ENCODE measurements at regions not wholly inside any gene's neighbourhood (a gene's known extent, or its start where the extent isn't known, plus 50 kb on each side); places are given as distances from the start of the nearest gene placed in this dataset.

DNA sequence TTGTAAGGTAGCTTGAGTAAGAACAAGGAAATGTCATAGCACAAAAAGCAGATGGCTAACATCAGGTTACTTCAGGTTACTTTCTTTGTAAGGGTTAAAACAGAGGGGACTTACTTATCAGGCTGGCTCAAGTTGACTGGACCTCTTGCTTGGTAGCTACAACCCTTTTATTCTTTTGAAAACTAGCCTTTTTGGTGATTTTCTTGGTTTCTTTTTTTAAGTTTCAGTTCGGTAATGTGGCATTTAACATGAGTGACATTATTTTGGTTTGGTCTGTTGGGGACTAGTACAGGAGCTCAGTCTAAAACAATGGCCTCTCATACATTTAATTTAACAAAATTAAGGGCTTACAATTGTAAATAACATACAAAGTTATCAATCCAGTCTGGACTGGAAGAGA is 621.4 kb downstream of the OTOL1 start:
- Histone ChIP-seq H3K27ac (ENCODE audit: low read length) (no peak overlapping the region), H3K9me3 (no peaks in the 10 kb centered on the region), H3K4me1 (ENCODE audit: control insufficient read depth in 1 of 2, extremely low read depth in 1 of 2, insufficient read depth in 2 of 2, low read length in 2 of 2) (no peaks in the 10 kb centered on the region), H3K4me3 (ENCODE audit: control insufficient read depth in 1 of 2, extremely low read depth in 1 of 2, low read length in 1 of 2) (no peak overlapping the region), H3K27me3 (replicated peaks in 1 of 2; ENCODE audit: control insufficient read depth in 2 of 2, extremely low read depth in 1 of 2, insufficient read depth in 2 of 2, low read length in 1 of 2) (no peaks in the 10 kb centered on the region), H3K36me3 (ENCODE audit: control insufficient read depth in 2 of 2, extremely low read depth in 1 of 2, insufficient read depth in 1 of 2, low read length in 1 of 2) (no peaks in the 10 kb centered on the region)
- Mint-ChIP-seq H3K27me3 (no peaks in the 10 kb centered on the region), H3K4me3 (no peak overlapping the region), H3K36me3 (no peaks in the 10 kb centered on the region), H3K4me1 (no peaks in the 10 kb centered on the region), H3K27ac (no peak overlapping the region), H3K9me3 (peaks cover 0 to 20% (median 11%) of the 10 kb centered on the region in 3 donors)
- CTCF ChIA-PET: interaction anchor here in 1 of 2 donors (0.5 kb wide), 1 partner anchor 69 kb away, joined by 3 read pairs; no protein-coding TSS in a partner anchor
- no CpG with 5 or more reads among the region's 1 CpG for WGBS (ENCODE audit: insufficient coverage)
- ATAC-seq (replicated peaks in 1 of 4) (no peak), DNase-seq (no peak)
- POLR2A ChIA-PET: no interaction called here

DNA sequence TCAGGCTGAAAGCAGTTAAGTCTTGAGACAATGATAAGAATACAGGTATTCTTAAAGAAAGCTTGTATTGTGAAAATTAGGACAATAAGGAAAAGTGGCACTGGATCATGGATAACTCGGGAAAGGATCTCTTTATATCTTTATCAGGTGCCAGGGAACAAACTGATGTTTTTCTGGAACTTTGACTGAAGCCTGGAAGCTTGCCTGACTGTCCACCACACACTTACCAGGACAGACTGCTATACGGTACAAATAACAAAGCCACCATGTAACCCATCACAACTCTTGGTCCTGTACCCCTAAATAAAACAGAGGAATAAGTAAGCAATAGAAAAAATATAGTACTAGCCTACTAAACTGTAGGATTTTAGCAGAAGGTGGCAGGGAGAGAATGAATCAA is 623.0 kb downstream of the OTOL1 start:
- H3K4me1 ChIP-seq (ENCODE audit: control insufficient read depth in 1 of 2, extremely low read depth in 1 of 2, insufficient read depth in 2 of 2, low read length in 2 of 2): no peaks in the 10 kb centered on the region
- H3K27me3 ChIP-seq (replicated peaks in 1 of 2; ENCODE audit: control insufficient read depth in 2 of 2, extremely low read depth in 1 of 2, insufficient read depth in 2 of 2, low read length in 1 of 2): no peaks in the 10 kb centered on the region
- peaks cover 0 to 22% (median 9%) of the 10 kb centered on the region in 3 donors for H3K9me3 Mint-ChIP-seq
- CTCF ChIA-PET: no interaction called here
- no CpG with 5 or more reads among the region's 2 CpGs for whole genome bisulfite sequencing (ENCODE audit: insufficient coverage)
- H3K27ac ChIP-seq (ENCODE audit: low read length): no peak overlapping the region
- no peaks in the 10 kb centered on the region for H3K36me3 ChIP-seq (ENCODE audit: control insufficient read depth in 2 of 2, extremely low read depth in 1 of 2, insufficient read depth in 1 of 2, low read length in 1 of 2)
- H3K4me3 Mint-ChIP-seq: no peak overlapping the region
- no peak overlapping the region for H3K27ac Mint-ChIP-seq
- no peaks in the 10 kb centered on the region for H3K4me1 Mint-ChIP-seq
- no peaks in the 10 kb centered on the region for H3K27me3 Mint-ChIP-seq
- DNase-seq: no peak
- ATAC-seq (replicated peaks in 1 of 4): no peak
- H3K36me3 Mint-ChIP-seq: no peaks in the 10 kb centered on the region
- POLR2A ChIA-PET: no interaction called here
- H3K9me3 ChIP-seq: no peaks in the 10 kb centered on the region
- no peak overlapping the region for H3K4me3 ChIP-seq (ENCODE audit: control insufficient read depth in 1 of 2, extremely low read depth in 1 of 2, low read length in 1 of 2)

DNA sequence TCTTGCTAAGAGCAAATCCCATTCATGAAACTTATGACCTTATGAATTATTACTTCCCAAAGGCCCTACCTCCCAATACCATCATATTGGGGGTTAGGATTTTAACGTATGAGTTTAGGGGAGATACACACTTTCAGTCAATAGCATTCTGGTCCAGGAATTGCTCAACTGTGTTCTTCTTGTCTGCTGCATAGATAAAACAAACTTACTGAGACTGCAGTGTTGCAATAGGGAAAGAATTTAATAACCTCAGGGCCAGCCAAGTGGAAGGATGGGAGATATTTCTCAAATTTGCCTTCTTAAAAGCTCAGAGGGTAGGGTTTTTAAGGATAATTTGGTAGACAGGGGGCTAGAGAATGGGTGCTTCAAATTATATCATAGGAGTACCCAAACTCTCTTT is 625.8 kb downstream of the OTOL1 start:
- H3K27ac ChIP-seq (ENCODE audit: low read length): no peak overlapping the region
- H3K9me3 ChIP-seq: no peaks in the 10 kb centered on the region
- H3K27me3 Mint-ChIP-seq: no peaks in the 10 kb centered on the region
- no peak for DNase-seq
- peaks cover 0 to 17% (median 8%) of the 10 kb centered on the region in 3 donors for H3K9me3 Mint-ChIP-seq
- CTCF ChIA-PET: no interaction called here
- no peak overlapping the region for H3K4me3 ChIP-seq (ENCODE audit: control insufficient read depth in 1 of 2, extremely low read depth in 1 of 2, low read length in 1 of 2)
- H3K36me3 Mint-ChIP-seq: no peaks in the 10 kb centered on the region
- H3K4me1 Mint-ChIP-seq: no peaks in the 10 kb centered on the region
- no peak overlapping the region for H3K27ac Mint-ChIP-seq
- POLR2A ChIA-PET: no interaction called here
- no peaks in the 10 kb centered on the region for H3K27me3 ChIP-seq (replicated peaks in 1 of 2; ENCODE audit: control insufficient read depth in 2 of 2, extremely low read depth in 1 of 2, insufficient read depth in 2 of 2, low read length in 1 of 2)
- no peak overlapping the region for H3K4me3 Mint-ChIP-seq
- no CpG with 5 or more reads among the region's 1 CpG for WGBS (ENCODE audit: insufficient coverage)
- no peak for ATAC-seq (replicated peaks in 1 of 4)
- H3K36me3 ChIP-seq (ENCODE audit: control insufficient read depth in 2 of 2, extremely low read depth in 1 of 2, insufficient read depth in 1 of 2, low read length in 1 of 2): no peaks in the 10 kb centered on the region
- no peaks in the 10 kb centered on the region for H3K4me1 ChIP-seq (ENCODE audit: control insufficient read depth in 1 of 2, extremely low read depth in 1 of 2, insufficient read depth in 2 of 2, low read length in 2 of 2)

DNA sequence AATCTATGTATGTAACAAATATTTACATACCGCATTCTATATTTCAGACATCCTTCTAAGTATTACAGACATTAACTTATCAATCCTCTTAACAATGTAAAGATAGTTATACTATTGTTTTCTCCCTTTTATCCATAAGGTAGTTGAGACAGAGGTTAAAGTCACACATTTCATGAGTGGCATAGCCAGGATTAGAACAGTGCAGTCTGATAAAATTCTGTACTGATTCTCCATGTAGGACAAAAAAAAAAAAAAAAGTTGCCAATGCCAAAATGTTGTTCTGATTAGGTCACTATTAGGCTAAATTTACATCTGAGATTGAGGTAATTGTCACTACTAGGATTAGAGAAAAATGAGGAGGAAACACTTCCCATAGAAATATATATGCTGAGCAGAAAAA is 629.2 kb downstream of the OTOL1 start:
- no peaks in the 10 kb centered on the region for H3K4me1 ChIP-seq (ENCODE audit: control insufficient read depth in 1 of 2, extremely low read depth in 1 of 2, insufficient read depth in 2 of 2, low read length in 2 of 2)
- Mint-ChIP-seq H3K4me1 (no peaks in the 10 kb centered on the region), H3K27me3 (no peaks in the 10 kb centered on the region), H3K4me3 (no peak overlapping the region), H3K27ac (no peak overlapping the region), H3K9me3 (peaks cover 0 to 24% (median 6%) of the 10 kb centered on the region in 3 donors), H3K36me3 (no peaks in the 10 kb centered on the region)
- ChIA-PET POLR2A (no interaction called here), CTCF (no interaction called here)
- H3K27me3 ChIP-seq (replicated peaks in 1 of 2; ENCODE audit: control insufficient read depth in 2 of 2, extremely low read depth in 1 of 2, insufficient read depth in 2 of 2, low read length in 1 of 2): no peaks in the 10 kb centered on the region
- no peaks in the 10 kb centered on the region for H3K9me3 ChIP-seq
- WGBS (ENCODE audit: insufficient coverage): no CpG with 5 or more reads among the region's 1 CpG
- no peak for ATAC-seq (replicated peaks in 1 of 4)
- H3K4me3 ChIP-seq (ENCODE audit: control insufficient read depth in 1 of 2, extremely low read depth in 1 of 2, low read length in 1 of 2): no peak overlapping the region
- H3K27ac ChIP-seq (ENCODE audit: low read length): no peak overlapping the region
- no peak for DNase-seq
- no peaks in the 10 kb centered on the region for H3K36me3 ChIP-seq (ENCODE audit: control insufficient read depth in 2 of 2, extremely low read depth in 1 of 2, insufficient read depth in 1 of 2, low read length in 1 of 2)

DNA sequence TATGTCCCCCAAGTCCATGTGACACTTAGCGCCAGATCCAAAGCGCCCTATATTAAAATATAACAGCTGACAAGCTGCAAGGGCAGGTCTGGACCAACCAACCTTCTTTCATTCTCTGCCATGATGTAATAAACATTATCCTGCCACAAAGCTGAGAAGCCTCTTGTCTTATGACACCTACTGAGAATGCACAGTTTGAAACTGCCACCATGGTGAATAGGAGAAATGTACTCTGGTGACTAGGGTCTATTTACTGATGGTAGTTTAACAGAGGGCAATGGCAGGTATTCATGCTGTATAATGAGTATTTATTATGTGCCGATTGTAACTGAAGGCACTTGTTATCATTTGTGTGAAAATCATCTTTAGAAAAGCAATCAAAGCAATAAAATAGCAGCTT is 634.0 kb downstream of the OTOL1 start:
- CTCF ChIA-PET: no interaction called here
- no CpG with 5 or more reads among the region's 3 CpGs for WGBS (ENCODE audit: insufficient coverage)
- no peak overlapping the region for H3K4me3 Mint-ChIP-seq

DNA sequence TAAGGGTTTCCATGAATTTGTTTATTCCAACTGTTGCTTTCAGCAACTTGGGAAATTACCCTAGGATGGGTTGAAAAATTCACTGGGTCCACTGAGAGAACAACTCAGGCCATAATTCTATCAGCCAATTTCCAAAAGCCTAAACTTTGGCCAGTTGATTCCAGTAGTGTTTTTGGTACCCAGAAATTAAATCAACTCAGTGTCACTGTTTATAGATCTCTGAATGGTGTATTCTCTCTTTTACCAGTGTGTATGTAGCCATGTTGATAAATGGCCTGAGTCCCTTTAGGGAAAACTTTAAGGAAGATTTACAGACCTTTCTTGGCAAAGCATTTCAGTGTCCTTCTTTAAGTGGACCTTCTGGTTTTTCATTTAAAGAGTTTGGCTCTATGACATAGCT is 636.4 kb downstream of the OTOL1 start:
- Histone ChIP-seq H3K4me1 (ENCODE audit: control insufficient read depth in 1 of 2, extremely low read depth in 1 of 2, insufficient read depth in 2 of 2, low read length in 2 of 2) (no peaks in the 10 kb centered on the region), H3K27ac (ENCODE audit: low read length) (no peak overlapping the region), H3K36me3 (ENCODE audit: control insufficient read depth in 2 of 2, extremely low read depth in 1 of 2, insufficient read depth in 1 of 2, low read length in 1 of 2) (no peaks in the 10 kb centered on the region), H3K27me3 (replicated peaks in 1 of 2; ENCODE audit: control insufficient read depth in 2 of 2, extremely low read depth in 1 of 2, insufficient read depth in 2 of 2, low read length in 1 of 2) (no peaks in the 10 kb centered on the region), H3K9me3 (no peaks in the 10 kb centered on the region), H3K4me3 (ENCODE audit: control insufficient read depth in 1 of 2, extremely low read depth in 1 of 2, low read length in 1 of 2) (no peak overlapping the region)
- no peaks in the 10 kb centered on the region for H3K36me3 Mint-ChIP-seq
- H3K4me1 Mint-ChIP-seq: peaks cover 0 to 1% (median 0%) of the 10 kb centered on the region in 3 donors
- no peaks in the 10 kb centered on the region for H3K27me3 Mint-ChIP-seq
- H3K27ac Mint-ChIP-seq: no peak overlapping the region
- ChIA-PET POLR2A (no interaction called here), CTCF (no interaction called here)
- DNase-seq (no peak), ATAC-seq (replicated peaks in 1 of 4) (no peak)
- H3K4me3 Mint-ChIP-seq: no peak overlapping the region
- peaks cover 0 to 10% (median 0%) of the 10 kb centered on the region in 3 donors for H3K9me3 Mint-ChIP-seq

More for the DNA sequence above, 634.0 kb downstream of the OTOL1 start:
- ATAC-seq (replicated peaks in 1 of 4) (no peak), DNase-seq (no peak)
- Mint-ChIP-seq H3K36me3 (no peaks in the 10 kb centered on the region), H3K27me3 (no peaks in the 10 kb centered on the region), H3K4me1 (peaks cover 0 to 1% (median 0%) of the 10 kb centered on the region in 3 donors), H3K27ac (no peak overlapping the region), H3K9me3 (peaks cover 0 to 10% (median 0%) of the 10 kb centered on the region in 3 donors)
- H3K27me3 ChIP-seq (replicated peaks in 1 of 2; ENCODE audit: control insufficient read depth in 2 of 2, extremely low read depth in 1 of 2, insufficient read depth in 2 of 2, low read length in 1 of 2): no peaks in the 10 kb centered on the region
- no peak overlapping the region for H3K4me3 ChIP-seq (ENCODE audit: control insufficient read depth in 1 of 2, extremely low read depth in 1 of 2, low read length in 1 of 2)
- no peaks in the 10 kb centered on the region for H3K36me3 ChIP-seq (ENCODE audit: control insufficient read depth in 2 of 2, extremely low read depth in 1 of 2, insufficient read depth in 1 of 2, low read length in 1 of 2)
- H3K27ac ChIP-seq (ENCODE audit: low read length): no peak overlapping the region
- no peaks in the 10 kb centered on the region for H3K4me1 ChIP-seq (ENCODE audit: control insufficient read depth in 1 of 2, extremely low read depth in 1 of 2, insufficient read depth in 2 of 2, low read length in 2 of 2)
- POLR2A ChIA-PET: no interaction called here
- no peaks in the 10 kb centered on the region for H3K9me3 ChIP-seq

DNA sequence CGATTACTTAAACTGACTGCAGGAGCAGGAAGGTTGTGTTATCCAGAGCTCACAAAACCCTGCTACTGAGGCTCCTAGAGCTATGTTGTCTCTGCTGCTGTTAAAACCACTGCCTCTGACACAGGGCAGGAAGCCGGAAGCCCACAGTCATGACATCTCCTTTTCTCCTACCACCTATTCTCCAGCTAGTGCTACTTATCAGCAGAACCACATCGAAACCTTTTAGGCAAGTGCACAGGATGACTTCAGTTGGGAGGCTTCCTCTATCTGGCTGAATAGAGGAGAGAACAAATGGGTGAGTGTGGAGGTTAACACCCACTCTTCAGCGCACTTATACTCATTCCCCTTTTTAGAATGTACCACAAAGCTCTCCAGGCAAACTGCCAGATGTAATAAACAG is 638.0 kb downstream of the OTOL1 start:
- Mint-ChIP-seq H3K36me3 (no peaks in the 10 kb centered on the region), H3K4me3 (no peak overlapping the region), H3K4me1 (peaks cover 0 to 1% (median 0%) of the 10 kb centered on the region in 3 donors), H3K9me3 (peaks cover 0 to 6% (median 0%) of the 10 kb centered on the region in 3 donors), H3K27me3 (no peaks in the 10 kb centered on the region), H3K27ac (no peak overlapping the region)
- POLR2A ChIA-PET: no interaction called here
- H3K4me3 ChIP-seq (ENCODE audit: control insufficient read depth in 1 of 2, extremely low read depth in 1 of 2, low read length in 1 of 2): peak overlapping the region in 1 of 2 donors; percentile 5
- H3K36me3 ChIP-seq (ENCODE audit: control insufficient read depth in 2 of 2, extremely low read depth in 1 of 2, insufficient read depth in 1 of 2, low read length in 1 of 2): no peaks in the 10 kb centered on the region
- 69% methylated on average over 2 of the region's 4 CpGs for whole genome bisulfite sequencing (ENCODE audit: insufficient coverage)
- H3K9me3 ChIP-seq: no peaks in the 10 kb centered on the region
- ATAC-seq (replicated peaks in 1 of 4): peak in 2 of 4 experiments; percentile 24 to 67
- H3K27me3 ChIP-seq (replicated peaks in 1 of 2; ENCODE audit: control insufficient read depth in 2 of 2, extremely low read depth in 1 of 2, insufficient read depth in 2 of 2, low read length in 1 of 2): no peaks in the 10 kb centered on the region
- no peaks in the 10 kb centered on the region for H3K4me1 ChIP-seq (ENCODE audit: control insufficient read depth in 1 of 2, extremely low read depth in 1 of 2, insufficient read depth in 2 of 2, low read length in 2 of 2)
- CTCF ChIA-PET: no interaction called here
- H3K27ac ChIP-seq (ENCODE audit: low read length): no peak overlapping the region
- DNase-seq: peak in 1 of 35 experiments; percentile 12

Data from T-cell (primary cell).